ENCODE measurements at regions not wholly inside any gene's neighbourhood (a gene's known extent, or its start where the extent isn't known, plus 50 kb on each side); places are given as distances from the start of the nearest gene placed in this dataset.

DNA sequence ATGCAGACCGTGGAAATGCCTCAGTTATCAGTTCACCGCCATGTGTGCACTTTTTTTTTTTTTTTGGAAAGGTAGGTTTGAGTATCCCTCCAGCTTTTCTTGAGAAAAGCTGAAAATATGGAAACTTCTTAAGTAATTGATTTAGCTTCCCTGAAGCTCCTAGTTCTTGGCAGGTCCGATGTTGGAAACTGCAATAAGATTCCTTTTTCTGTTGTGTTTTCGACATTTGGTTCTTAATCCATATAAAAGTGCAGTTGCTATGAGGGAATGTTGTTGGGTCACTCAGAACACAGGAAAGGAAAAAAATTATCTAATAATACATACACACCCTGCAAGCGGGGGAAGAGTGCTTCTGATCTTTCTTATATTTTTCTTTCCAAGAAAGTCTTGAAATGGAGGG, 665.2 kb downstream of the INHBA start:
- Histone ChIP-seq H3K36me3 (ENCODE audit: control insufficient read depth, insufficient read depth, low read length) (no peaks in the 10 kb centered on the region), H3K9ac (ENCODE audit: low read depth, low read length) (no peak overlapping the region), H3K4me1 (ENCODE audit: control insufficient read depth, insufficient read depth, low read length) (no peaks in the 10 kb centered on the region), H3K4me3 (ENCODE audit: low read depth, low read length) (no peak overlapping the region), H3K9me3 (ENCODE audit: control insufficient read depth, insufficient read depth, low read length) (no peaks in the 10 kb centered on the region), H3K27me3 (ENCODE audit: control insufficient read depth, insufficient read depth, low read length) (no peaks in the 10 kb centered on the region)

- Histone ChIP-seq H3K9ac (ENCODE audit: low read depth, low read length) (no peak overlapping the region), H3K9me3 (ENCODE audit: control insufficient read depth, insufficient read depth, low read length) (no peaks in the 10 kb centered on the region), H3K4me3 (ENCODE audit: low read depth, low read length) (no peak overlapping the region), H3K36me3 (ENCODE audit: control insufficient read depth, insufficient read depth, low read length) (no peaks in the 10 kb centered on the region), H3K4me1 (ENCODE audit: control insufficient read depth, insufficient read depth, low read length) (no peaks in the 10 kb centered on the region), H3K27me3 (ENCODE audit: control insufficient read depth, insufficient read depth, low read length) (no peaks in the 10 kb centered on the region)
Observed at GRCh38 chr7:41035794-41036193, 667.1 kb downstream of the INHBA start.

DNA sequence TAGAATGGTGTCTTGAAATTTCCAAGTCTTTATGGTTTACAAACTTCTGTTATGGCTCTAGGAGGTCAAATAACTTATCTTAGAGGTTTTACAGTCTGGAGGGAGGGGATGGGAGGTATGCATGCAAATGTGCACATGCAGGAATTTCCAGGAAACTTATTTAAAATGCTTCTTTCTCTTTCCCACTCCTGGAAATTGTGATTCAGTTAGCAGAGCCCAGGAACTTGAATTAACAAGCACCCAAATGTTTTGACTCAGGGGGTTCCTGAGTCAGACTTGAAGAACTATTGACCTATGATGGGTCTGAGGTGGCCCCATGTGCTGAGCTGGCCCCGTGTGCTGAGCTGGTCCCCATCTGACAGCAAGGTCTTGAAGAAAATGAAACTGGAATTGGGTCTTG, 669.4 kb downstream of the INHBA start:
- H3K27me3 ChIP-seq (ENCODE audit: control insufficient read depth, insufficient read depth, low read length) = no peaks in the 10 kb centered on the region
- H3K4me1 ChIP-seq (ENCODE audit: control insufficient read depth, insufficient read depth, low read length) = no peaks in the 10 kb centered on the region
- H3K36me3 ChIP-seq (ENCODE audit: control insufficient read depth, insufficient read depth, low read length) = no peaks in the 10 kb centered on the region
- no peaks in the 10 kb centered on the region for H3K9me3 ChIP-seq (ENCODE audit: control insufficient read depth, insufficient read depth, low read length)
- H3K9ac ChIP-seq (ENCODE audit: low read depth, low read length) = no peak overlapping the region
- H3K4me3 ChIP-seq (ENCODE audit: low read depth, low read length) = no peak overlapping the region

GRCh38 chr7:41030673-41031072, 672.2 kb downstream of the INHBA start:
- H3K36me3 ChIP-seq (ENCODE audit: control insufficient read depth, insufficient read depth, low read length) = no peaks in the 10 kb centered on the region
- H3K9me3 ChIP-seq (ENCODE audit: control insufficient read depth, insufficient read depth, low read length) = no peaks in the 10 kb centered on the region
- H3K9ac ChIP-seq (ENCODE audit: low read depth, low read length) = no peak overlapping the region
- no peak overlapping the region for H3K4me3 ChIP-seq (ENCODE audit: low read depth, low read length)
- no peaks in the 10 kb centered on the region for H3K4me1 ChIP-seq (ENCODE audit: control insufficient read depth, insufficient read depth, low read length)
- no peaks in the 10 kb centered on the region for H3K27me3 ChIP-seq (ENCODE audit: control insufficient read depth, insufficient read depth, low read length)

GRCh38 chr7:41029072-41029499, 673.8 kb downstream of the INHBA start:
- no peaks in the 10 kb centered on the region for H3K9me3 ChIP-seq (ENCODE audit: control insufficient read depth, insufficient read depth, low read length)
- no peaks in the 10 kb centered on the region for H3K36me3 ChIP-seq (ENCODE audit: control insufficient read depth, insufficient read depth, low read length)
- no peak overlapping the region for H3K9ac ChIP-seq (ENCODE audit: low read depth, low read length)
- no peaks in the 10 kb centered on the region for H3K4me1 ChIP-seq (ENCODE audit: control insufficient read depth, insufficient read depth, low read length)
- no peak overlapping the region for H3K4me3 ChIP-seq (ENCODE audit: low read depth, low read length)
- no peaks in the 10 kb centered on the region for H3K27me3 ChIP-seq (ENCODE audit: control insufficient read depth, insufficient read depth, low read length)

- Histone ChIP-seq H3K9ac (ENCODE audit: low read depth, low read length) (no peak overlapping the region), H3K4me3 (ENCODE audit: low read depth, low read length) (no peak overlapping the region), H3K4me1 (ENCODE audit: control insufficient read depth, insufficient read depth, low read length) (no peaks in the 10 kb centered on the region), H3K27me3 (ENCODE audit: control insufficient read depth, insufficient read depth, low read length) (no peaks in the 10 kb centered on the region), H3K9me3 (ENCODE audit: control insufficient read depth, insufficient read depth, low read length) (no peaks in the 10 kb centered on the region), H3K36me3 (ENCODE audit: control insufficient read depth, insufficient read depth, low read length) (no peaks in the 10 kb centered on the region)
Observed at GRCh38 chr7:41028580-41028979, 674.3 kb downstream of the INHBA start.

DNA sequence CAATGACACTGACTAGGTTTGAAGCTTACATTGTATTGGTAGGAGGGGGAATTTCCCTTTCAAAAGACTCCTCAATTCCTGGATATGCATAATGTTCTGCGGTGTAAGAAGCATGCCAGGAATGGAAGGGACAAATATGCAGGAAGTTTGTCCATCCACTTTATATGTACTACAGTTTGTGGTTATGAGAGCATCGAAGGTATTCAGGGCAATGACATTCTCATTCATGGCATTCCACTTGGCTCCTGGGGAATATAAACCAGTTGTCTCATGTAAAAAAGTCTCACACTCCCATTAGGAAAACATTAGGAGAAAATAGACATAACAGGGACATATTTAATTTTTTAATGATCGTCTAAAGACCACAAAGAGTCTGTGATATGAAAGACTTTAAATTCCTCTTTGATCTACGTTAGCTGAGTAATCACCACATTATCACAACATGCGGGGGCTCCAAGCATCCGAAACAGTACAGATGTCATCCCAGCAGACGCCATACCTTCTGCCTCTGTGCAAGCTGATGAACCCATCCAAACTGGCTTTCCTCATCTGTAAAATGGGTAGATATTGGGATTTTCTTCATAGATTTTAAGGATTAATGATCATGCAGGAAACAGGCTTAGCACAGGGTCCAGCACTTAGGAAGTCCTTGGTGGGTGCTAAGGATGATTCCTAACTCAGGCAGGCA, 675.3 kb downstream of the INHBA start:
- Histone ChIP-seq H3K27me3 (ENCODE audit: control insufficient read depth, insufficient read depth, low read length) (no peaks in the 10 kb centered on the region), H3K9ac (ENCODE audit: low read depth, low read length) (no peak overlapping the region), H3K4me3 (ENCODE audit: low read depth, low read length) (no peak overlapping the region), H3K36me3 (ENCODE audit: control insufficient read depth, insufficient read depth, low read length) (no peaks in the 10 kb centered on the region), H3K4me1 (ENCODE audit: control insufficient read depth, insufficient read depth, low read length) (no peaks in the 10 kb centered on the region), H3K9me3 (ENCODE audit: control insufficient read depth, insufficient read depth, low read length) (no peaks in the 10 kb centered on the region)

DNA sequence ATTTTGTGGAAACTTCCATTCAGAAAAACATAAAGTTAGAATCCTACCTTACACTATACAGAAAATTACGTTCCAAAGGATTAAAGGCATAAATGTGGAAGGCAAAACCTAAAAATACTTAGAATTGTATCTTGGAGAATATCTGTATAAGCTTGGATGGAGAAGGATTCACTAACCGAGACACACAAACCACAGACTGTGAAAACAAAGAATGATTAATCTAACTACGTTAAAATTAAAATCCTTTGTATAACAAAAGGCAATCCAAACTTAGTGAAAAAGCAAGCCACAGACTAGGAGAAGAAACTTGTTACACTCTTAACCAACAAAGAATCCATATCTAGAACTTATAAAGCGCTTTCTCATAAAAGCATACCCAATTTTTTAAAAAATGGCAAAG, 678.8 kb downstream of the INHBA start:
- Histone ChIP-seq H3K4me3 (ENCODE audit: low read depth, low read length) (no peak overlapping the region), H3K4me1 (ENCODE audit: control insufficient read depth, insufficient read depth, low read length) (no peaks in the 10 kb centered on the region), H3K36me3 (ENCODE audit: control insufficient read depth, insufficient read depth, low read length) (no peaks in the 10 kb centered on the region), H3K9me3 (ENCODE audit: control insufficient read depth, insufficient read depth, low read length) (no peaks in the 10 kb centered on the region), H3K27me3 (ENCODE audit: control insufficient read depth, insufficient read depth, low read length) (no peaks in the 10 kb centered on the region), H3K9ac (ENCODE audit: low read depth, low read length) (no peak overlapping the region)

DNA sequence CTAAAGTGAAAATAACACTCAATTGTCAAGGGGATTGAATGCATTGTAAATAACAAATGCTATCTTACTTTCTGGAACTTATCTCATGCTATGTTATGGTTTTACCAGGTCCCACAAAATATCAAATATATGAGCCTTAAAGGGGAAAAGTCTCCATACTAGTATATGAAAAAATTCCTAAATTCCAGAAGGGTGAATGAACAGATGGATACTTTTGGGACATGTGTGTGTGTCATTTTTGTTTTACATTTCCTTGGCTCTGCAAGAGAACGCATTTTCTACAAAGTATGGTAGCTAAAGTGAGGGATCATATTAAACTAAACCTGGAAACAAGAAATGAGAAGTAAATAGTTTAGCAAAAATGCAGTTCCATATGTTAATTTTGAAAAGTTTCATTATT, 682.8 kb downstream of the INHBA start:
- H3K4me1 ChIP-seq (ENCODE audit: control insufficient read depth, insufficient read depth, low read length) = no peaks in the 10 kb centered on the region
- no peak overlapping the region for H3K9ac ChIP-seq (ENCODE audit: low read depth, low read length)
- H3K9me3 ChIP-seq (ENCODE audit: control insufficient read depth, insufficient read depth, low read length) = no peaks in the 10 kb centered on the region
- no peak overlapping the region for H3K4me3 ChIP-seq (ENCODE audit: low read depth, low read length)
- no peaks in the 10 kb centered on the region for H3K27me3 ChIP-seq (ENCODE audit: control insufficient read depth, insufficient read depth, low read length)
- H3K36me3 ChIP-seq (ENCODE audit: control insufficient read depth, insufficient read depth, low read length) = no peaks in the 10 kb centered on the region

GRCh38 chr7:41013117-41013516, 689.8 kb downstream of the INHBA start:
- Histone ChIP-seq H3K27me3 (ENCODE audit: control insufficient read depth, insufficient read depth, low read length) (no peaks in the 10 kb centered on the region), H3K4me1 (ENCODE audit: control insufficient read depth, insufficient read depth, low read length) (no peaks in the 10 kb centered on the region), H3K4me3 (ENCODE audit: low read depth, low read length) (no peak overlapping the region), H3K9me3 (ENCODE audit: control insufficient read depth, insufficient read depth, low read length) (no peaks in the 10 kb centered on the region), H3K36me3 (ENCODE audit: control insufficient read depth, insufficient read depth, low read length) (no peaks in the 10 kb centered on the region), H3K9ac (ENCODE audit: low read depth, low read length) (no peak overlapping the region)

DNA sequence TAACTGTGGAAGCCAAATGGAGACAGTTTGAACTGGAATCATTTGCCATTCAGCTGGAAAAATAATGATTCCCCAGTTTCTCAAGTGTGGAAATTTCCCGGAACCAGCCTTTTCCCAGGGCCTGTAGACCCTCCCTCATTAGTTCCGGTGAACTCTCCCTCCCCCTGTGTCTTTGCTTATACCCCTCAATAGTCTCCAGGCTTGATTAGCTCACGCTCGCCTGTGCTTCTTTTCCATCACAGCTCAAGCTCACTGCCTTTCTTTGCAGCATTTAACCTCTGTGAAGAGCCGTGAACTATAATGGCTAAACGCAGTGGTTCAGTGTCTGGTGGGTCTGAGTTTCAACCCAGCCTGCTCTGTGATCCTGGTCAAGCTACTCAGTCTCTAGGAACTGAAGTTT, 690.8 kb downstream of the INHBA start:
- Histone ChIP-seq H3K4me3 (ENCODE audit: low read depth, low read length) (no peak overlapping the region), H3K9ac (ENCODE audit: low read depth, low read length) (no peak overlapping the region), H3K9me3 (ENCODE audit: control insufficient read depth, insufficient read depth, low read length) (no peaks in the 10 kb centered on the region), H3K27me3 (ENCODE audit: control insufficient read depth, insufficient read depth, low read length) (no peaks in the 10 kb centered on the region), H3K4me1 (ENCODE audit: control insufficient read depth, insufficient read depth, low read length) (no peaks in the 10 kb centered on the region), H3K36me3 (ENCODE audit: control insufficient read depth, insufficient read depth, low read length) (no peaks in the 10 kb centered on the region)

DNA sequence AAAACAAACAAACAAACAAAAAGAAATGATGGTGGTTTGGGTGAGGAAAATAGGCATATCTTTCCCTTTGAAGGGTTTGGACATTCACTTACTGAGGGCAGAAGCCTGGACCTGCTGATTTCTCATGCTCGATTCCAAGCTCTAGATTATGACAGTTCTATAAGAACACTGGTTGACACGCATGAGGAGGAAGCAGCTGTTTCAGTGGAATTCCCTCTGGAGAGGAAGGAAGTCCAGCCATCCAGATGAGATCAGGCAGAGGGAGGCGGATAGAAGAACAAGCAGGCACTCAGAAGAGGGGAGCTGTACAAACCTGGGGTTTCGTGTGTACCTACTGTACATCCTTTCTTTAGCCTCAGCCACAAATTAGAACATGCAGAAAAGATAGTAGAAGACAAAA, 691.9 kb downstream of the INHBA start:
- H3K9ac ChIP-seq (ENCODE audit: low read depth, low read length) = no peak overlapping the region
- H3K36me3 ChIP-seq (ENCODE audit: control insufficient read depth, insufficient read depth, low read length) = no peaks in the 10 kb centered on the region
- no peaks in the 10 kb centered on the region for H3K4me1 ChIP-seq (ENCODE audit: control insufficient read depth, insufficient read depth, low read length)
- H3K4me3 ChIP-seq (ENCODE audit: low read depth, low read length) = no peak overlapping the region
- H3K9me3 ChIP-seq (ENCODE audit: control insufficient read depth, insufficient read depth, low read length) = no peaks in the 10 kb centered on the region
- H3K27me3 ChIP-seq (ENCODE audit: control insufficient read depth, insufficient read depth, low read length) = no peaks in the 10 kb centered on the region
